Right lung (tissue), 2 donors: ENCODE measurements at regions not wholly inside any gene's neighbourhood (a gene's known extent, or its start where the extent isn't known, plus 50 kb on each side); places are given as distances from the start of the nearest gene placed in this dataset.

Source experiments
- DNase-seq, 2 donors: peaks; one replicate each; pipeline ENCODE4 v3.0.0-alpha.2; 2013

DNA sequence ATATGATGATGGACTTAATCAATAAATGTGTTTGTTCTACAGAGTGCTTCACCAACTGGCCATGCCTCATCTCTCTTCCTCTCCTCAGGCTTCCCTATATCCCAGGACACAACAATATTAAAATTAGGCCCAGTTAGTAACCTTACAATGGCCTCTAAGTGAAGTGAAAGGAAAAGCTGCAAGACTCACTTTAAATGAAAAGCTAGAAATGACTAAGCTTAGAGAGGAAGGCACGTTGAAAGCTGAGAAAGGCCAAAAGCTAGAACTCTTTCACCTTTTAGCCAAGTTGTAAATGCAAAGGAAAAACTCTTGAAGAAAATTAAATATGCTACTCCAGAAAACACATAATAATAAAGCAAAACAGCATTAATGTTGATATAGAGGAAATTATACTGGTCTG lies 1010.3 kb downstream of the NAALADL2 start:
- no peak for DNase-seq

DNA sequence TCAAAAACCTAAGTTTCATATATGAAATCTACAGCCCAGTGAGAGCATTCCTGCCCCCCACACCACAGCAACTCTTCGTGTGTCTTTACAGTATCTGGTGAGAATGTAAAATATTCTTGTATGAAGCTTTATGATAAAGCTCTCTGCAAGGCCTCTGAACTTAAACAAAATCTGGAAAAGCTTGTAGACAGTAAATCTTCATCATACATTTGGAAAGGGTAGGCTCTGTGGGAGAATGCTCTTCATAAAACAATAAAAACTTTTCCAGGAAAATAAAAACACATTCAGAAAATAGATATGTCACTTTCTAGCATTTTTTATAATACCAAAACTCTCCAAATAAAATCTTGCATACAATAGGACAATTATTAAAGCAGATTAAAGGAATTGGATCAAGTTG lies 1009.5 kb downstream of the NAALADL2 start:
- DNase-seq, result no peak

DNA sequence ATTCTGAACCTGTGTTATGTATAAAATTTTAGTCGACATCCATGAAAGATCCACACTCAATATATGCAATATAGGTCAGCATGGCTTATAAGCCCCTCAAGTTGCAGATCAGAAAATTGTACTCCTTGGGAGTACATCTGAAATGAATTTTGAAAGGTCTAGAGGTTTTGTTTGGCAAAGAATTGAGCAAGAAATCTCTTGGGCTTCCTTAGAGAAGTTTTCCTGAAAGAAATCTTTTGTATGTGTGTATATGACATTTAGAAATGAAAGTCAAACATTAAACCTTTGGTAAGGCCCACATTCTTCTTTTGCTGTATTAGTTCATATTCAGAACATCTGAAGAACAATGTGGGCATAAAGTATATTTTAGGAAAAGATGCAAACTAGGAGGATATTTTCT lies 1006.6 kb downstream of the NAALADL2 start:
- DNase-seq, result no peak

DNA sequence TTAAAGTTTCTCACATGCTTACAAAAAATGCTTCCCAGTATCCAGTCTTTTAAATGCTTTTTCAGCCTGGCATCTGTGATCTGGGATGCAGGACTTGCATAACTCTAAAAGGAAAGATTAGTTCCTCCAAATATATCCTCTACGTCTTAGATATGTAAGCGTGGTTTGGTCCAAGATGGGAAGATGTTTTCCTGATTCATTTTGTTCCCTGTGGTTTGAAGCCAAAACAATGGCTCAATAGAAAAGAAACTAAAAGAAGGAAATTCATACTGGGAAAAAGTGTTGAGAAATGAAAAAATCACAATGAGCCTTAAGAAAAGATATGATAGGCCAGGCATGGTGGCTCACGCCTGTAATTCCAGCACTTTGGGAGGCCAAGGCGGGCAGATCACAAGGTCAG lies 1002.8 kb downstream of the NAALADL2 start:
- no peak for DNase-seq
